HG02852 (cell line): ENCODE measurements at regions not wholly inside any gene's neighbourhood (a gene's known extent, or its start where the extent isn't known, plus 50 kb on each side); places are given as distances from the start of the nearest gene placed in this dataset.

Experiments
- ATAC-seq: cut with Tn5 transposase; IDR thresholded peaks from one replicate; pipeline ENCODE4 v1.9.1; 2021; ENCODE audit warnings: mild to moderate bottlenecking, moderate library complexity; ENCODE audit not compliant: unreplicated experiment

- no peak for ATAC-seq
Measured at GRCh38 chr16:48105976-48106375, 49.8 kb downstream of the ABCC12 start.

GRCh38 chr16:48105456-48105855 lies 50.3 kb downstream of the ABCC12 start:
- ATAC-seq = no peak

- ATAC-seq = no peak
Measured at GRCh38 chr16:48103591-48103990, 52.2 kb downstream of the ABCC12 start.

GRCh38 chr16:48102083-48103008 lies 53.4 kb downstream of the ABCC12 start:
- ATAC-seq = no peak

- ATAC-seq = peak; percentile 71
Measured at GRCh38 chr16:48101069-48101674, 54.6 kb downstream of the ABCC12 start.

- ATAC-seq = no peak
Measured at GRCh38 chr16:48099455-48099854, 56.3 kb downstream of the ABCC12 start.

- no peak for ATAC-seq
Measured at GRCh38 chr16:48098472-48098871, 57.3 kb downstream of the ABCC12 start.

GRCh38 chr16:48091117-48091516 lies 64.7 kb downstream of the ABCC12 start:
- ATAC-seq = no peak

- no peak for ATAC-seq
Measured at GRCh38 chr16:48089053-48089792, 66.6 kb downstream of the ABCC12 start.

GRCh38 chr16:48087639-48088038 lies 68.2 kb downstream of the ABCC12 start:
- no peak for ATAC-seq

- ATAC-seq = no peak
Measured at GRCh38 chr16:48086422-48086821, 69.4 kb downstream of the ABCC12 start.

- no peak for ATAC-seq
Measured at GRCh38 chr16:48085729-48086128, 70.1 kb downstream of the ABCC12 start.

- ATAC-seq = no peak
Measured at GRCh38 chr16:48084826-48085225, 71.0 kb downstream of the ABCC12 start.

GRCh38 chr16:48082516-48082915 lies 73.3 kb downstream of the ABCC12 start:
- no peak for ATAC-seq

- ATAC-seq = no peak
Measured at GRCh38 chr16:48081656-48082055, 74.1 kb downstream of the ABCC12 start.

- ATAC-seq = no peak
Measured at GRCh38 chr16:48076455-48077012, 79.3 kb downstream of the ABCC12 start.

GRCh38 chr16:48075398-48075797 lies 80.4 kb downstream of the ABCC12 start:
- no peak for ATAC-seq

- no peak for ATAC-seq
Measured at GRCh38 chr16:48067388-48067787, 88.4 kb downstream of the ABCC12 start.

- ATAC-seq = no peak
Measured at GRCh38 chr16:48064971-48065370, 90.8 kb downstream of the ABCC12 start.

GRCh38 chr16:48062681-48063080 lies 93.1 kb downstream of the ABCC12 start:
- no peak for ATAC-seq

GRCh38 chr16:48059936-48060335 lies 95.9 kb downstream of the ABCC12 start:
- ATAC-seq = no peak
